ENCODE measurements at regions not wholly inside any gene's neighbourhood (a gene's known extent, or its start where the extent isn't known, plus 50 kb on each side); places are given as distances from the start of the nearest gene placed in this dataset.
"Not testable (repeated sequence)": the region's sequence is repeated elsewhere in the genome, so short reads cannot be mapped to it uniquely, and the experiment has no call there.

DNA sequence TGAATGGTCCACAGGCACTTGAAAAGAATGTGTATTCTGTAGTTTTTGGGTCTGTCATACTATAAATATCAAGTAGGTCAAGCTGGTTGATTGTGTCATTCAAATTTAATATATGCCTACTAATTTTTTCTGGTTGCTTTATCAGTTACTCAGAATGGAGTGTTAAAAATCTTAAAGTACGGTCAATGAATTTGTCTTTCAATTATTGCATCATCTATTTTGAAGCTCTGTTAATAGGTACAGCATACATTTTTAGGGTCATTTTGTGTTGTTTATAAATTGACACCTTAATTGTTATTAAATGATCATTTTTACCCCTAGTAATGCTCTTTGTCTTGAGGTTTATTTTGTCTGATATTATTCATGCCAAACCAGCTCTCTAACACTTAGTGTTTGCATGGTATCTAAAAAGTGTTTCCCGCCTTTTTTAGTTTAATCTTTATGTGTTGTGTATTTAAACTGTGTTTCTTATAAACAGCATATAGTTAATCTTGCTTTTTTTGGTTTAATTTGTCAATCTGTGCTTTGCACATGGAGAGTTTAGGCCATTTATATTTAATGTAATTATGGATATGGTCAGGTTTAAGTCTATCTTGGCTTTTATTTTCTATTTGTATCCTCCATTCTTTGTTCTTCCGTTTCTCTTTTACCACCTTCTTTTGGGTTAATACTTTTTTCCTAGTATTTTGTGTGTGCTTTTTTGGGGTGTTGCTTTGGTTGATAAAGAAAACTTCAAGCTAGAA lies 204.9 kb upstream of the EEF2KMT start:
- no peak for DNase-seq (ENCODE audit: low read depth in 3 of 3, low spot score in 1 of 3)

DNA sequence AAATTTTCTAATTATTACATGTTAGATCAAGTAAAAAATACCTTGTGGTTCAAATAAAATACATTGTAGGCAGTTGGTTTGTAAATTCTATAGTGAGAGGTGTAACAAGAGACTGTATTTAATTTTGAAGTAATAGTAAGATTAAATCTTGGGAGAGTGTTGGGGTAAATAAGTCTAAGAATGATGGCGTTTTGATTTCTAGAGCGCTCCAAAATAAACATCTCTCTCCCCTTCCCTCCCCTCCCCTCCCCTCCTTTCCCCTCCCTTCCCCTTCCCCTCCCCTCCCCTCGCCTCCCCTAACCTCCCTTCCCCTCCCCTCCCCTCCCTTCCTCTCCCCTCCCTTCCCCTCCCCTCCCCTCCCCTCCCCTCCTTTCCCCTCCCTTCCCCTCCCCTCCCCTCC lies 200.6 kb upstream of the EEF2KMT start:
- no peak for DNase-seq (ENCODE audit: low read depth in 3 of 3, low spot score in 1 of 3)

DNA sequence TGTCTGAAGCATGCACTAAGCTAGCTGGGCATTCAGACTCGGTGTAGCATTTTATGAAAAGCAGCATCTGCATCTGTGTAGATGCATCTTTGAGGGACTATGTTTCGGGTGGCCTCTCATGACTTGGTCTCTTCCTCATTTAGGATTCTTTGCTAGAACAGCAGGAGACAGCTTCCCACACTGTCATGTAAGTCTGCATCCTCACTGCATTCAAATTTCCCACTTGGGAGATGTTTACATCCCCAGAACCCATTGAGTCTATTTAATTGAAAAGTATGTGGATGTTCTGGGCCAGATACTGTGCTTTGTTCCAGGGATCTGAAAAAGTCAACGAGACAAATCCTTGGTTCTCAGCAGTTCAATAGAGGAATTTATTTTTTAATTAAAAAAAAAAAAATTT lies 198.6 kb upstream of the EEF2KMT start:
- no peak for DNase-seq (ENCODE audit: low read depth in 3 of 3, low spot score in 1 of 3)

DNA sequence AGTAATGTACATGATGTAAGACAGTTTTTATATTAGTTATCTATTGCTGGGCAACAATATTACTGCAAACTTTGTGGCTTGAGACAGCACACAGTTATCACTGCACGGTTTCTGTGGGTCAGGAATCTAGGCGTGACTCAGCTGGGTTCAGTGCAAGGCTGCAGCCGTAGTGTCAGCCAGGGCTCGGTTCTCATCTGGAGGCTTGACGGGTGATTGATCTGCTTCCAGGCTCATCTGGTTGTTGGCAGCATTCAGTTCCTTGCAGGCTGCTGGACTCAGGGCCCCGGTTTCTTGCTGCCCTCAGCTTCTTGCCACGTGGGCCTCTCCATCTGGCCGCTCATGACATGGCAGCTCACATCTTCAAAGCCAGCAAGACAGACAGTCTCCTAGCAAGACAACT lies 197.7 kb upstream of the EEF2KMT start:
- DNase-seq (ENCODE audit: low read depth in 3 of 3, low spot score in 1 of 3) = not testable (repeated sequence)

DNA sequence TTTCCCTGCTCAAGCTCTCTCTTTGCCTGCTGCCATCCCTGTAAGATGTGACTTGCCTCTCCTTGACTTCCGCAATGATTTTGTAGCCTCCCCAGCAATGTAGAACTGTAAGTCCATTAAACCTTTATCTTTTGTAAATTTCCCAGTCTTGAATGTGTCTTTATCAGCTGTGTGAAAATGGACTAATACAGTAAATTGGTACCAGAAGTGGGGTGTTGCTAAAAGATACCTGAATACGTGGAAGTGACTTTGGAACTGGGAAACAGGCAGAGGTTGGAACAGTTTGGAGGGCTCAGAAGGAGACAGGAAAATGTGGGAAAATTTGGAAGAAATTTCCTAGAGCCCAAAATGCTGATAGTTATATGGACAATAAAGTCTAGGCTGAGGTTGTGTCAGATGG lies 184.6 kb upstream of the EEF2KMT start:
- DNase-seq (ENCODE audit: low read depth in 3 of 3, low spot score in 1 of 3) = not testable (repeated sequence)

DNA sequence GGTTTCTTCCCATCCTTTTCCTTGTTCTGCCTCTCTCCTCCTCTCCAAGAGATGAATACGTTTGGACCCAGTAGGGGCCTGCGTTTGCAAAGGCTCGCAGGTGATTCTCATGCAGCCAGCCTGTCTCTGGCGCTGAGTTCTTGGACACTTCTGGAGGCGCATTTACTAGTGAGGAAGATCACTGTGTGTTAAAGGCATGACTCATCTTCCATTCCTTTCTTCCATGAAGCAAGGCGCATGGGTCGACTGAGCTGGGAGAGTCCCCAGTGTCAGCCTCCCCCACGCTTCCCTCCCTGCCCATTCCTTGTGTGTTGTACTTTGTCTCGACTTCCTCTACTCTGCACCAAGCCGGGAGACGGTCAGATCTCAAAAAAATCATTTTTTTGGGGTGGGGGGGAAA lies 159.9 kb upstream of the EEF2KMT start:
- no peak for DNase-seq (ENCODE audit: low read depth in 3 of 3, low spot score in 1 of 3)

DNA sequence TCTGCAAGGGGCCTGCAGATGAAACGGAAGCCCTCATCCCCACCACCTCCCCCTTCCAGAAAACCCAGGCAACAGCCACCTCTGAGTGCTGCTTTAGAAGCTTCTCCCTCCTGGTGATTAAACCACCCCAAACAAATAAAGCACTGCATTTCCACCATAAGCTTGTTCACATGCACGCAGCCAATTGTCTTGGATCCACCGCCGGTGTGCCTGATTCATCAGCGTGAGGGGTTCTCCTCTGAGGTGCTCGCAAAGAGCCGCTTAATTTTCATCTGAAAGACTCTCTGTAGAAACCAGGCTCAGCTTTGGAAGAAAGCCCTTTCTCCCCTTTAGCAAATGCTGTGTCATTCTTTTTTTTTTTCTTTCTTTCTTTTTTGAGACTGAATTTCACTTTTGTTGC lies 155.2 kb upstream of the EEF2KMT start:
- DNase-seq (ENCODE audit: low read depth in 3 of 3, low spot score in 1 of 3) = no peak

DNA sequence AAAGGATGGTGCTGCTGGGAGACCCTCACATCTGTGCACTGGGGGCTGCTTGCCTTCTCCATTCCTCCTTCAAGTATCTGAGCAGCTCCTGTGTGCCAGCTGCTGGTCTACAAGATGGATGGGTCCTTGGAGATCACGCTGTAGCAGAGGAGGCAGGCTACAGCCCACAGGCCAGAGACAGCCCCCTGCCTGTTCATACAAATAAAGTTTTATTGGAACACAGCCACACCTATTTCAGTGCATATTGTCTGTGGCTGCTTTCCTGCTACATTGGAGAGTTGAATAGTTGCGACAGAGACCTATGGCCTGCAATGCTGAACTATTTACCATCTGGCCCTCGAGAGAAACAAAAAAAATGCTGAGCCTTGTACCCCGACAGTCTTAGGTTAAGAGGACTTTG lies 149.8 kb upstream of the EEF2KMT start:
- DNase-seq (ENCODE audit: low read depth in 3 of 3, low spot score in 1 of 3) = not testable (repeated sequence)

DNA sequence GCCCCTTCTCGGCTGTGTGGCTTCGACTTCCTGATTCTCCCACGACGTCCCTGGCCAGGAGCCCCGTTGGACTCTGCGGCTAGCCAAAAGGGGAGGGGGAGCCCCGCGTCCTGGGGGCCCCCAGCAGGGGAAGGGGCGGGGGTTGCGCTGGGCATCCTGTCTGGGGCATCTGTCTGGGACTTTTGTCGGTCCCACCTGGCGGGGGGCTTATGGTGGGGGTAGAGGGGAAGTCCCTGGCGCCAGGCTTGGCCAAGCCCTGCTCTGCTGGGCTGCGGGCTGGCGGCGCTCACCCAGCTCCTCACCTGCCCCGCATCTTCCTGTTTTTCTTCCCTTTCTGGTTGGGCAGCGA lies 142.7 kb upstream of the EEF2KMT start:
- not testable (repeated sequence) for DNase-seq (ENCODE audit: low read depth in 3 of 3, low spot score in 1 of 3)

DNA sequence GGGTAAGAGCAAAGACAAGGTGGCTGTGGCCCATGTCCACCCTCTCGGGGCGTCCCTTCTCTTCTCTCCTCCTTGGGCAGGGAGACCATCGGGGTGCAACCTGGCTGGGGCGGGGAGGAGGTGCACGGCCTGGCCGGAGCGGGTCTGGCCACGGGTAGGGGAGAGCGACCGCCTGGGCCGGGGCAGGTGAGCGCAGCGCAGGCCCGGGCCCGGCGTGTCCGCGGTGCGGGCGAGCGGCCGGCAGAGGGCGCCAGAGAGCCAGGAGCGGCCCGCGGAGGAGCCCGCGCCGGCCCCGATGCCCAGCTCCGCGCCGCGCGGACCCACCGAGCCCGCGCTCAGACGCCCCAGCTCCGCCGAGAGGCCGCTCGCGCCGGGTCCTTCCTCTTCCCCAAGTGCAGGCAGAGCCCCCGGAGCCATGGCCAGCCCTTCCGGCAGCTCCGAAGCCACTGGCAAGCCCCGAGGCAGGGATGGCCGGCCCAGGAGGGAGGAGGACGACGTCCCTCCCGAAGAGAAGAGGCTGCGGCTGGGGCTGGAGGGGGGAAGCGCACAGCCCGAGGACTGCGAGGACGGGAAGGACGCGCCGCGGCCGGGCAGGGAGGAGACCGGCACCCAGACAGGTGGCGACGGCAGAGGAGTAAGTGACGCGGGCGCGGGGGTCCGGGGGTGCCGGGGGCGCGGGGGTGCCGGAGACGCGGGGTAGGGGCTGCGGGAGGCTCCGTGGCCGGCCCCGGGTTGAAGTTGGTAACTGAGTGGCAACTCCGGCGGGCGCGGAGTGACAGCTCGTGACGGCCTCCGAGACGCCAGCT lies 142.1 kb upstream of the EEF2KMT start:
- DNase-seq (ENCODE audit: low read depth in 3 of 3, low spot score in 1 of 3) = peak in 2 of 3 donors; percentile 19 to 54

DNA sequence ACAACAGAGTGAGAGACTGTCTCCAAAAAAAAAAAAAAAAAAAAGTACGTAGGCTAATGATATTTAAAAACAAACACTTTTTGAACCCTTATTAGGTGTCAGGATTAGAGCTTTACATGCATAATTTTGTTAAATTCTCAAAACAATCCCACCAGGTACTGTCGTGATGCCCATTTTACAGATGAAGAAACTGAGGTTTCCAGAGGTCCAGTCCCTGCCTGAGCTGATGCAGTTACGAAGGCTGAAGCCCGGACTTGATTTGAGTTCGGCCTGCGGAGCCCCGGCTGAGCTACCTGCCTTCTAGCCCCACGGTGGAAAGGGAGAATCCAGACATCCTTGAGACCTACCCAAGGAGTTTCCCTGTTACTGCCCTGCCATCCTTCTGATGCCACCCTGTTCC lies 137.5 kb upstream of the EEF2KMT start:
- DNase-seq (ENCODE audit: low read depth in 3 of 3, low spot score in 1 of 3) = no peak

DNA sequence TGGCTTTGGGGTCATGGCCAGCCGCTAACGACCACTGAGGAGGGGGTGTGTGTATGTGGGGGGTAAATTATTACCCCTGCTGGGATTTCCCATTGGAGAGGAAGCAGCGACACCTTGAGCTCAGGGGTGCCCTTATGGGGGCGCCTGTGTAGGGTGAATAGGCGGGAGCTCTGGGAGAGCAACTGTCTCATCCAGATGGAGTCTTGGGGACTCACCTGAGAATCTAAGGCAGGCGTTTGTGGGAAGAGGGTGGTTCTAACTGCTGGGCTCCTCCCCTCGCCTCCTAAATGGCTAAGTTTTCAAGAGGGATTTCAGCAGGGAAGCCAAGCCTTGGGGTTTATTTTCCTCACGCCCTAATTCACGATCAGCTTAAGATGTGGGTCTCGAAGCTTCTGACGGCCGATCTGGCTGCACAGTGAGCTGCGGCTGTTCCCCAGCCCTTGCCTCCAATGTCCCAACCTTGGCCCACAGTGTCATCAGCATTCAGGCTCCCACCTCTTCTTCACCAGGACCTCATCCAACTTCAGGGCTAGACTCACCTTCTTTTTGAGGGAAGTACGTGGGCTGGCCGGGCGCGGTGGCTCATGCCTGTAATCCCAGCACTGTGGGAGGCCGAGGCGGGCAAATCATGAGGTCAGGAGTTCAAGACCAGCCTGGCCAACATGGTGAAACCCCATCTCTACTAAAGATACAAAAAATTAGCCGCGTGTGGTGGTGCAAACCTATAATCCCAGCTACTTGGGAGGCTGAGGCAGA lies 136.9 kb upstream of the EEF2KMT start:
- no peak for DNase-seq (ENCODE audit: low read depth in 3 of 3, low spot score in 1 of 3)

DNA sequence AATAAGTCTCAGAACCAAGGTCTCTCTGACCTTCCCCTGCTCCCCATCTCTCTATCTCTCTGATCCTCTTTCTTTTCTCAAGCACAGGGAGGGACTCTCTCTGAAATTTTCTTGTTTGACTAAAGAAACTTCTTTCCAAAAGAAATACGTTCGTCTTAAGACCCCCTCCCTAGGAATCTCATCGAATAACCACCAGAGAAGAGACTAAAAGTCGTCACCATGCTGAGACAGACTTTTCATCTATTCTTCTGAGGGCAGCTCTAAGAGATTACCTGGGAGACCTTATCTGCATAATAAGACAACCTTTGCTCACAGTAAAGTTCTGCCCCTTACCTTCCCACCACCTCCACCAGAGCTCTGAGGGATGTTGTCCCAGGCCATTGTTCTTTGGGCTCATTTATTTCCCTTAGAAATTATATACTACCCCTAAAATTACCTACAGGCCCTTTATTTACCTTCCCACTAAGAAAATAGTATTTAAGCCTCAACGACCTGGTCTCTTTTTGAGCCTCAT lies 133.7 kb upstream of the EEF2KMT start:
- no peak for DNase-seq (ENCODE audit: low read depth in 3 of 3, low spot score in 1 of 3)

DNA sequence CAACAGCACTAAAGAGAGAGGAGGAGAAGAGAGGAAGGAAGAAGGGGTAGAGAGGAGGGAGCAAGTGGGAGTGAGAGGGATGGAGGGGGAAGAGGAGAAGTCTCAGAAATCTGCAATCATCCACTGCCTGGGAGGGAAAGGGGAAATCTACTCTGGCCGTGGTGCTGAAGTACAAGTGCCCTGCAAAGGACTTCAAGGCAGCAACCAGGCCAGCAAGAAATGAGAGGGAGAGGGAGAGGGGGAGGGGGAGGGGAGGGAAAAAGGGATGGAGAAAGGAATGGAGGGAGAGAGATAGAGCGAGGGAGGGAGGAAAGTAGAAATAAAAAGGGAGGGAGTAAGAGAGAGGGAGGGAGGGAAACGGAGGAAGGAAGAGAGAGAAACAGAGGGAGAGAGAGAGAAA lies 130.8 kb upstream of the EEF2KMT start:
- DNase-seq (ENCODE audit: low read depth in 3 of 3, low spot score in 1 of 3) = no peak

DNA sequence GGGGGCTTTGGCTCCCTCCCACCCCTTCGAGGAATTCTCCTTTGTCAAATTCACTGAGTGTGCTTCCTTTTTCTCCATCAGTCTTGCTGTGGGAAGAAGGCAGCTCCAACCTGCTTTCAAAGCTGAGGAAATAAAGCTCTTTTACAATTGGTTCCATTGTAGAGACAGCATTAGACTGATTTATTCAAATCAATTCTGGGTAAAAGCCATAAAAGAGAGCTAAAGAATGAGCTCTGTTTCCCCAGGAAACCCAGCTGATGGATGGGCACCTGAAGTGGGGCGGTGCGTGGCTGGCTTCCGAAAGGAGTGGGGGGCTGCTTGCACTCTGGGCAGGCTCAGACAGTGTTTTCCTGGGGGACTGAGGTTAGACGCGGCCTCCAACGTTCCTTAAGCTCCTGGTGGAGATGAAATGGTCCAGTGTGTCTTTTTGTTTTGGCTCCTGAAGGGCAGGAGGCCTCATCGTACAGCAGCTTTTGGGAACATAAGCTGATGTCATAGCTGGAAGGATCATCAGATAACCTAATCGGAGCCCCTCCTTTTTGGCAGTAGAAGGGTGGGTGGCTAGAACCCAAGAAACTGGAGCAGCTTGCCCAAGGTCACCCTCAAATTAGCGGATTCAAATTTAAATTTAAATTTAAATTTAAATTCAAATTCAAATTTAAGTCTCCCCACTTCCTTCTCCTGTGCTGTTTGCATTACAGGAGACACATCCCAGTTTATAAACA lies 128.5 kb upstream of the EEF2KMT start:
- DNase-seq (ENCODE audit: low read depth in 3 of 3, low spot score in 1 of 3) = no peak

DNA sequence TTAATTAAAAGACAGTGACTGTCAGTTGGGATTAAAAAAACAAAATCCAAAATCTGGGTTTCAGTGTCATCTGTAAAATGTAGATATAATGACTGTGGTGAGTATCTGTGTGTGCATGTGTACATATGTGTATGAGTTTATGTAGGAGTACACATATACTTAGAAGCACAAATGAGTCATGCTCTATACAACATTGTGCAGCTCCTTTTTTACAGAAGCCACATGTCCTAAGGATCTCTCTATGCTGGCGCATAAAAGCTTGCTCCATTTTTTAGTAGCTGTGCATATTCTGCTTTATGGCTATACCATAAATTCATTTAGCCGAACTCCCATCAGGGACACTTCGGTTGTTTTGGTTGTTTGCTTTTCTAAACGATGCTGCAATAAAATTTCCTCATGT lies 125.2 kb upstream of the EEF2KMT start:
- no peak for DNase-seq (ENCODE audit: low read depth in 3 of 3, low spot score in 1 of 3)

DNA sequence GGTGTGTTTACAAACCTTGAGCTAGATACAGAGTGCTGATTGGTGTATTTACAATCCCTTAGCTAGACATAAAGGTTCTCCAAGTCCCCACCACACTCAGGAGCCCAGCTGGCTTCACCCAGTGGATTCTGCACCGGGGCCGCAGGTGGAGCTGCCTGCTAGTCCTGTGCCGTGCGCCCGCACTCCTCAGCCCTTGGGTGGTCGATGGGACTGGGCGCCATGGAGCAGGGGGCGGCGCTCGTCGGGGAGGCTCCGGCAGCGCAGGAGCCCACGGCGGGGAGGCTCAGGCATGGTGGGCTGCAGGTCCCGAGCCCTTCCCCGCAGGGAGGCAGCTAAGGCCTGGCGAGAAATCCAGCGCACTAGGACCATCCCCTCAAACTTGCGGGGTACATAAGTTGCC lies 124.2 kb upstream of the EEF2KMT start:
- not testable (repeated sequence) for DNase-seq (ENCODE audit: low read depth in 3 of 3, low spot score in 1 of 3)

DNA sequence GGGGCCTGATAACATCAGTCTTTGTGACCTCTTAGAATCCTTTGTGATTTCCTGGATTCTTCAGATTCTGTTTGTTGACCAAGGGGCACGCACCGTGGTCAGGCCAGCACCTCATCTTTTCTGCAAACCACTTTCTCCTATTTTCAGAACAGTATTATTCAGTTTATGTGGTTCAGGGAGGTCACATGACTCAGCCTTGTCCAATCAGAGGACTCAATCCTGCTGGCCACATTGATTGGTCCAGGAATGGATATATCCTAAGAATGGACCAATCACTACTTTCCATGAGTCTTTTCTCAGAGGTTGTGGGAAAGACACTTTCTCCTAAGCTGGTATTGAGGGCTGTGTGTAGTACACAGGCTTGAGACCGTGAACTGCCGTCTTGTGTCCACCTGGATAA lies 123.1 kb upstream of the EEF2KMT start:
- DNase-seq (ENCODE audit: low read depth in 3 of 3, low spot score in 1 of 3) = no peak

DNA sequence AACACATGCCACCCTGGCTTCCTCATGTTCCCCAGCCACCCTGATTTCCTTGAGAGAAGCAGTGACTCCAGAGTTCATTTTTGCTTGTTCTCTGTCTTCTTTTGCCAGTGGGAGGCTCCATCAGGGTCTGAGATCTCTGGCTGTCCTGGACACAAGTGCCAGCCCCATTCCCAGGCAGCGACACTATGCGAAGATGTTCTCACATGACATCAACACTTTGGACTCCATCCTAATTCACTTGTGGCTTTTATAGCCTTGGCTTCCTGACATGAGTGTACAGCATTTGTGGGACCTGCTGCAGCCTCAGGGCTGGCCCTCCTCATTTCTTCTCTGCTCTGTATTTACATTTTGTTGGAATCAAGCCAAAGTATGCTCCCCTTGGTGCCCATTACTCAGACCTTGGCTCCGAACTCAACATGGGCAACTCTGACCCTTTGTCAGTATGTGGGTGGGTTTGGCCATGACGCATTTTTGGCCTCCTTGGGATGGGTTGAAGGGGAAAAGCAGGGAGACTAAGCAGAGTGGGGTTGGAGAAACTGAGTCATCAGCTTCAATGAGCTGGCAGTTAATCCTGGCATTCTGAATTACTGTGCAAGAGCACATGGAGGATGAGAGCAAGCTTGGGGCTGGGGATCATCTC lies 119.0 kb upstream of the EEF2KMT start:
- no peak for DNase-seq (ENCODE audit: low read depth in 3 of 3, low spot score in 1 of 3)

DNA sequence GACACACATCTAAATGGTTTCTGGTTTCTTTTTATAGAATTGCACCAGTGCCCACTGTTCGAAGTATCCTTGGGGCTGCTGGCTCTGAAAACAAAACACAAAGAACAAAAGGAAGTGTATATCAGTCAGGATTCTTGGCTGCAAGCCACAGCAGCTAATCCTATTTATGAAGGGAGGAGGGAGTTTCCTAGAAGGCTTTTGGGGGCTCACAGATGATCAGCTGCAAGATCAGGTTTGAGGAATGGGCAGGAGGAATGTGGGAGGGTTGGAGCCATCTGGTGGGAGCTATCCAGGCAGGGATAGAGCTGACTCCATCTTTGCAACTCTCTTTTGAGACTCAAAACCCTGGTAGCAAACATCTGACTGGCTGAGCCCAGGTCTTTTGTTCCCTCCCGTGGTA lies 118.3 kb upstream of the EEF2KMT start:
- no peak for DNase-seq (ENCODE audit: low read depth in 3 of 3, low spot score in 1 of 3)

DNA sequence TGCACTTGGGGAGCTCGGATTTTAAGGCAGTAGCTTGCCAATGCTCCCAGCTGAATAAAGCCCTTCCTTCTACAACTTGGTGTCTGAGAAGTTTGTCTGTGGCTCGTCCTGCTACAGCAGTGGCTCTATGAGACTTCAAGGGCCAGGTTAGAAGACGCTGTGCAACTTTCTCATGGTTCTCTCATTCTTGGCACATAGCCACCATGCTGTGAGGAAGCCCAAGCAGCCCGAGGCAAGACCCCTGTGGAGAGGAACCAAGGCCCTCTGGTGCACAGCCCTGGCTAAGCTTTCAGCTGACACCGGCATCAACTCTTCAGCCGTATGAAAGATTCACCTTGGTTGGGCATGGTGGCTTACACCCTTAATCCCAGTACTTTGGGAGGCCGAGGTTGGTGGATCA lies 116.9 kb upstream of the EEF2KMT start:
- no peak for DNase-seq (ENCODE audit: low read depth in 3 of 3, low spot score in 1 of 3)
